Endodermal cell (in vitro differentiated cells): ENCODE measurements at regions not wholly inside any gene's neighbourhood (a gene's known extent, or its start where the extent isn't known, plus 50 kb on each side); places are given as distances from the start of the nearest gene placed in this dataset.

Source experiments
- DNase-seq: peaks from one replicate; pipeline ENCODE4 v3.0.0-alpha.2; 2017
- H3K27ac ChIP-seq: 2 replicates; pipeline ENCODE4 v1.5.1; 2013; ENCODE audit warnings: mild to moderate bottlenecking, low read depth, low read length, moderate library complexity
- H3K27me3 ChIP-seq: 2 replicates; pipeline ENCODE4 v1.6.1; 2013; ENCODE audit warnings: mild to moderate bottlenecking, low read length, moderate library complexity; ENCODE audit not compliant: insufficient read depth, control insufficient read depth, poor library complexity, severe bottlenecking
- H3K36me3 ChIP-seq: 2 replicates; pipeline ENCODE4 v1.7.0; 2013; ENCODE audit warnings: mild to moderate bottlenecking, low read length, moderate library complexity; ENCODE audit not compliant: control insufficient read depth, insufficient read depth
- H3K4me1 ChIP-seq: one replicate; pipeline ENCODE4 v1.7.0; 2013; ENCODE audit warnings: low read length; ENCODE audit not compliant: control insufficient read depth, insufficient read depth
- H3K4me3 ChIP-seq: 2 replicates; pipeline ENCODE4 v1.5.1; 2013; ENCODE audit warnings: mild to moderate bottlenecking, low read length, moderate library complexity
- H3K9ac ChIP-seq: 2 replicates; pipeline ENCODE4 v1.6.1; 2013; ENCODE audit warnings: mild to moderate bottlenecking, low read length, moderate library complexity; ENCODE audit not compliant: poor library complexity, severe bottlenecking; ENCODE audit errors: extremely low read depth
- H3K9me3 ChIP-seq: 2 replicates; pipeline ENCODE4 v1.6.1; 2013; ENCODE audit warnings: mild to moderate bottlenecking, low read length, moderate library complexity; ENCODE audit not compliant: control insufficient read depth
- H3K27ac Mint-ChIP-seq: 2 replicates; pipeline ENCODE4 v1.8.0; 2020; ENCODE audit warnings: mixed read lengths
- H3K27me3 Mint-ChIP-seq: 2 replicates; pipeline ENCODE4 v1.8.0; 2021; ENCODE audit warnings: mild to moderate bottlenecking, mixed read lengths; ENCODE audit not compliant: insufficient read depth
- H3K36me3 Mint-ChIP-seq: 2 replicates; pipeline ENCODE4 v1.8.0; 2020; ENCODE audit warnings: low read depth, mixed read lengths
- H3K4me1 Mint-ChIP-seq: 2 replicates; pipeline ENCODE4 v1.8.0; 2020; ENCODE audit warnings: mixed read lengths
- H3K4me3 Mint-ChIP-seq: 2 replicates; pipeline ENCODE4 v1.8.0; 2020; ENCODE audit warnings: mild to moderate bottlenecking, moderate library complexity, mixed read lengths
- H3K9me3 Mint-ChIP-seq: 2 replicates; pipeline ENCODE4 v1.8.0; 2020; ENCODE audit warnings: mild to moderate bottlenecking, mixed read lengths
- WGBS, 2 experiments: methylation state at CpG; one replicate each; pipeline versions ENCODE4 v1.1.5 to v1.1.7; 2013; ENCODE audit warnings: missing lambda C conversion rate in 2 of 2, mixed read lengths in 1 of 2; ENCODE audit not compliant: insufficient coverage in 1 of 2, insufficient read length in 1 of 2; 5-methylcytosine and 5-hydroxymethylcytosine counted together
- TF ChIP-seq, protein P1 (sequence below): fragments of 200-600 bp; sonication (generic); conservative IDR thresholded peaks from 2 replicates; pipeline ENCODE4 v1.5.0; 2021; ENCODE audit warnings: antibody characterized with exemption, mild to moderate bottlenecking

GRCh38 chr11:47916361-47916841, 64.0 kb upstream of the PTPRJ start:
- Mint-ChIP-seq H3K9me3 (no peaks in the 10 kb centered on the region), H3K36me3 (no peaks in the 10 kb centered on the region), H3K27me3 (no peaks in the 10 kb centered on the region), H3K4me1 (peaks cover 46% of the 10 kb centered on the region), H3K27ac (peak overlapping the region; percentile 97), H3K4me3 (no peak overlapping the region)
- peak; percentile 79 for DNase-seq
- Histone ChIP-seq H3K4me3 (peak overlapping the region; percentile 7), H3K4me1 (peaks cover 18% of the 10 kb centered on the region), H3K27me3 (no peaks in the 10 kb centered on the region), H3K27ac (peak overlapping the region; percentile 59), H3K9me3 (no peaks in the 10 kb centered on the region), H3K36me3 (no peaks in the 10 kb centered on the region), H3K9ac (peak overlapping the region; percentile 9)
- TF ChIP-seq, protein P1, sequence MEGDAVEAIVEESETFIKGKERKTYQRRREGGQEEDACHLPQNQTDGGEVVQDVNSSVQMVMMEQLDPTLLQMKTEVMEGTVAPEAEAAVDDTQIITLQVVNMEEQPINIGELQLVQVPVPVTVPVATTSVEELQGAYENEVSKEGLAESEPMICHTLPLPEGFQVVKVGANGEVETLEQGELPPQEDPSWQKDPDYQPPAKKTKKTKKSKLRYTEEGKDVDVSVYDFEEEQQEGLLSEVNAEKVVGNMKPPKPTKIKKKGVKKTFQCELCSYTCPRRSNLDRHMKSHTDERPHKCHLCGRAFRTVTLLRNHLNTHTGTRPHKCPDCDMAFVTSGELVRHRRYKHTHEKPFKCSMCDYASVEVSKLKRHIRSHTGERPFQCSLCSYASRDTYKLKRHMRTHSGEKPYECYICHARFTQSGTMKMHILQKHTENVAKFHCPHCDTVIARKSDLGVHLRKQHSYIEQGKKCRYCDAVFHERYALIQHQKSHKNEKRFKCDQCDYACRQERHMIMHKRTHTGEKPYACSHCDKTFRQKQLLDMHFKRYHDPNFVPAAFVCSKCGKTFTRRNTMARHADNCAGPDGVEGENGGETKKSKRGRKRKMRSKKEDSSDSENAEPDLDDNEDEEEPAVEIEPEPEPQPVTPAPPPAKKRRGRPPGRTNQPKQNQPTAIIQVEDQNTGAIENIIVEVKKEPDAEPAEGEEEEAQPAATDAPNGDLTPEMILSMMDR, result no peak
- 71 to 74% methylated on average over 5 to 9 of the region's 9 CpGs for WGBS, 2 experiments

- no peaks in the 10 kb centered on the region for H3K27me3 ChIP-seq
- H3K27ac ChIP-seq, result peak overlapping the region; percentile 59
- H3K4me1 ChIP-seq, result peaks cover 18% of the 10 kb centered on the region
- Mint-ChIP-seq H3K4me1 (peaks cover 46% of the 10 kb centered on the region), H3K36me3 (no peaks in the 10 kb centered on the region), H3K4me3 (no peak overlapping the region), H3K27me3 (no peaks in the 10 kb centered on the region), H3K9me3 (no peaks in the 10 kb centered on the region), H3K27ac (peak overlapping the region; percentile 97)
- DNase-seq, result no peak
- H3K36me3 ChIP-seq, result no peaks in the 10 kb centered on the region
- H3K9ac ChIP-seq, result no peak overlapping the region
- TF ChIP-seq, protein P1, result no peak
- H3K4me3 ChIP-seq, result peak overlapping the region; percentile 7
- no peaks in the 10 kb centered on the region for H3K9me3 ChIP-seq
Measured at GRCh38 chr11:47915783-47916182, 64.6 kb upstream of the PTPRJ start.

DNA sequence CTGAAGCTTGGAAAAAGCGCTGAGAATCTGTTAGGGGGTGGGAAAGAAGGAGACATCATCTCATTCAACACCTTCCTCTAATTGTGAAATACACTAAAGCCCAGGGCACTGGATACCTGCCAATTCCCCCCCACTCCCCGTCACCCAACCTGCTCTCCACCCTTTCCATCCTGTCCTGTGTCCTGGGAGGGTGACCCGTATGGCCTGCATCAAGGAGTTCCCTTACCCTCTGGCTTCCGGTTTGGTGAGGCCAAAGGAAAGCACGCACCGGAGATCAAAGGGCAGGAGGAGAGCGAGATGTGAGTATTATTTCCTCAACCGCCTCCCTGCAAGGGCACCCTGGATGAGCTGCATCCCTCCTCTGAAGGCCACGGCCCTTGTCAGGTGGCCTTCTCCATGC, 65.0 kb upstream of the PTPRJ start:
- Mint-ChIP-seq H3K27ac (peak overlapping the region; percentile 97), H3K27me3 (no peaks in the 10 kb centered on the region), H3K9me3 (no peaks in the 10 kb centered on the region), H3K4me3 (no peak overlapping the region), H3K36me3 (no peaks in the 10 kb centered on the region), H3K4me1 (peaks cover 46% of the 10 kb centered on the region)
- no peak for DNase-seq
- Histone ChIP-seq H3K27me3 (no peaks in the 10 kb centered on the region), H3K4me3 (peak overlapping the region; percentile 7), H3K27ac (no peak overlapping the region), H3K9me3 (no peaks in the 10 kb centered on the region), H3K9ac (no peak overlapping the region), H3K36me3 (no peaks in the 10 kb centered on the region), H3K4me1 (peaks cover 18% of the 10 kb centered on the region)
- TF ChIP-seq, protein P1, result no peak
- 93% methylated on average over 9 of the region's 9 CpGs; no CpG with 5 or more reads in 1 of the 2 experiments for WGBS, 2 experiments
